GM19455 (cell line): ENCODE measurements at regions not wholly inside any gene's neighbourhood (a gene's known extent, or its start where the extent isn't known, plus 50 kb on each side); places are given as distances from the start of the nearest gene placed in this dataset.

Source experiments
- ATAC-seq: cut with Tn5 transposase; IDR thresholded peaks from one replicate; pipeline ENCODE4 v1.9.1; 2021; ENCODE audit not compliant: unreplicated experiment

DNA sequence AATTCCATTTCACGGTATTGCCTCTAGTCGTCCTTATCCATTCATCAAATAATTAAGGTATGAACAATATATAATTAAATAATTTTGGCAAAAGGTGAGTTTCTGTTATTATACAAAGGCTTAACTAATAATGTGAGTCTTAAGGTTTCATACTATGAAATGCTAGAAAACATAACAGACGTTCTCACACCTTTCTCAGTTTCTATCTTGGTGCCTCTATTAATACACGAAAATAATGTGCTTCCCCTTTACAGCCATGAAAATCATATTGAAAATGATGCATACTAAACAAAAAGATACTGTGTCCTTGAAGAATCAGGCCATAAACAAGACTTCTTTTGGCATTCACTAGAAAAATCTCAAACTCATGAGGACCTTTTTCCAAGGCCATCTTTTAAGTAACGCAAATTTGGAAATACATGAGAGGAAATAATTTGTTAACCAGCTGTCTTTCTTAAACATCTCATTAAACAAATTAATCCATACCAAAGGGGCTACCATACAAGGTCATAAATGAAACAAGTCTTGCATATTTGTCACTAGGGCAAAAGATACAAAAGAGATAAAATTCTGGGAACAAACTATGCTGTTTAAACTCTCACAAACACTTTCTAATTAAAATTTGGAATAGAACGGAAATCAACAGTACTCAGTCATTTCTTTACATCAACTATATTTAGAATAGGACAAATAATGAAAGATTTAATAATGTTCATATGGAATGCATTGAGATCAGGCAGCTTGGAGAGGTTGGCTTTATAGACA lies 53.9 kb upstream of the CAV2 start:
- no peak for ATAC-seq

DNA sequence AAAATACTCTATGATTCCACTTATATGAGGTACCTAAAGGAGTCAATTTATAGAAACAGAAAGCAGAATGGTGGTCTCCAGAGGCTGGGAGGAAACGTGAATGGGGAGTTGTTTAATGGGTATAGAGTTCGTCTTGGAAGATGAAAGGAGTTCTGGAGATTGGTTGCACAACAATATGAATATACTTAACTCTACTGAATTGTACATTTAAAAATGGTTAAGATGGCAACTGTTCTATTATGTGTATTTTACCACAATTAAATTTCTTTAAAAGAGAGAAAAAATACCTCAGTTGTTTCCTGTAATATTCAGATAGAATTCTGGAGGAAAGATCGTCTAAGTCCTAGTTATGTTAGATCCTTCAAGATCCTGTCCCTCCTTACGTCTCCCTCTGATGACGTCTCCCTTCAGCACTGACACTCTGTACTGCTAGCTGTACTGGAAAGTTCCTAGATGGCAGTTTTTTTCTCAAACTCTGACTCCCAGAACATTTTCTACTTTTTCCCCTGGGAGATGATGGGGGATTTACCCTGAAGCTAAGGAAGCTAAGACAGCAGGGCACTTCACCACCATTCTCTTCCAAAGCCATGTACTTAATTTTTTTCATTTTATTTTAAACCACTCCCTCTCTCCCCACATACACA lies 53.2 kb upstream of the CAV2 start:
- ATAC-seq = no peak

DNA sequence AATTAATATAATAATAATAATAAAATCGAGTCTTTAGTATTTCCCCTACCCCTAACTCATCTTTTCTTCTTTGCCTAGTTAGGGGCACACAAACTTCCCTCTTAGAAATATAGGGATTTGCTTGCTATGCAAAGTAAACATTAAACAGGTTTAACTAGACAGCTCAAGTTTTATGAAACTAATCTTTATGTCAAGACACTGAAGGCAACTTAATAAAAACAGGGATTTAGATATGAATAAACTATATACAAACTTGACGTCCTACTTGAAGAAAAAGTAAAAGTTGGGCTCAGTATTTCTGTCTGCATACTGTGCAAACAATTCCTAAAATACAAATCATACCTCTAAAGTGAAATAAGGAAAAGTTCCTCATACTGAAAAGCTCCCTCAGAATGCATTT lies 52.1 kb upstream of the CAV2 start:
- no peak for ATAC-seq

DNA sequence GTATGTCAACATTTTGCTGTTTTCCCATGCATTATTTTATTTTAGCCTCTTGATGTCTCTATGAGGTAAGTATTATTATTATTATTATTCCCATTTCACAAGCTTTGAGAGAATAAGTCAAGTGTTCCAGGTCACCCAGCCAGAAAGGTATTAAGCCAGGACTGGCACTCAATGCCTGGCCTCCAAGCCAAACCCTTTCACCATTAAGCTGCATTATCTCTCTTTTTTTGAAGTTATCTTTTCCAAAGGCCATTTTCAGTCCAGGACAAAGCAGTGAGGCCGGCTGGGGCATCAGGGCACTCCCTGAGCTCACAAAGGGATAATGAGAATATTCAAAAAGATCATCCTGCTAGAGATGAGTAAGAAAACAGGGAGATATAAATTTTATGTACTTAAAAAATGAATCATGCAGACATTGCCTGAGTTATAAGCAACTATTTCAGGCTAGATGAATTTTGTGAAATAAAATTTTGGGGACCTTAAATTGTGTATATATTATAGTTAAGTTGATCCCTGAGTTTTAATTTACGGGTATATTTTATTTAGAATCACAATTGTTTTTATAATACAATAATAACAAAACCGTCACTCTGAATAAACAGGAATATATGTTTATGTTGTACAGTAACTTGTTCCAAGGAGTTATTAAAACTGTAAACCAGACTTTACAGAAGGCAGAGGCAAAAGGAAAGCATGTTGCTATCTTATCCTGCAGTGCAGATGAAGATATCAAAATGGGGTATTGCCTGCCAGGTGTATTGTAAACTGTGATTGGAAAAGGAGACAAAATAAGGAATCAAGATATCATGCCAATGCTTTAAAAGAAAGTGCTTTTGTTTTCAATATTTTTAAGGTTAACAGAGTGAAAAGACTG lies 51.3 kb upstream of the CAV2 start:
- ATAC-seq = no peak

DNA sequence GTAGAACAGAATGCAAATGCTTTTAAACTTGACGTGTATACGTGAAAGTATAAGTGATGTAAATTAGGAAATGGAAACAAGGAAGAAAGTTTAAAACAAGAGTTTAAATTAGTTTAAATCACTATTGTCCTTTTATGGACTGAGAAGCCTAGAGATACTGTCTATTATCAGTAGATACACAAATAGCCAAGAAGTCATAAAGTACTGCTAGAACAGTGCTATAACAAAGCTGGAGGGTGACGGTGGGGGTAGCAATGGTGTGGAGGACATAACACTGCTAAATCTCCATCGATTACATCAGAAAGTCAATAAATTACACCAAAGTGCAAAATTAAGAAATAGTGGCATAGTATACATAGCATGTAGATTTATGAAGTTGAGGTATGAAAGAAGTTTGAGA lies 50.1 kb upstream of the CAV2 start:
- ATAC-seq = no peak
